Ovary (tissue), 7 donors: ENCODE measurements at regions not wholly inside any gene's neighbourhood (a gene's known extent, or its start where the extent isn't known, plus 50 kb on each side); places are given as distances from the start of the nearest gene placed in this dataset.

Experiments
- DNase-seq, 5 donors: peaks; one replicate each; pipeline ENCODE4 v3.0.0-alpha.2; 2019 to 2020
- H3K27ac ChIP-seq, 2 donors: fragments of 200-600 bp; one replicate each; pipeline versions ENCODE4 v1.5.1 to v1.8.0; 2019 to 2022
- H3K27me3 ChIP-seq: fragments of 200-600 bp; one replicate; pipeline ENCODE4 v1.8.0; 2022
- H3K36me3 ChIP-seq: fragments of 200-600 bp; sonication (generic); one replicate; pipeline ENCODE4 v1.5.1; 2019
- H3K4me1 ChIP-seq: one replicate; pipeline ENCODE4 v1.8.1; 2013; ENCODE audit warnings: mild to moderate bottlenecking, moderate library complexity; ENCODE audit not compliant: insufficient read depth
- H3K4me3 ChIP-seq: fragments of 200-600 bp; sonication (generic); one replicate; pipeline ENCODE4 v1.5.1; 2017
- H3K9me3 ChIP-seq, 2 donors: fragments of 200-600 bp in 1 of 2; sonication (generic) in 1 of 2; one replicate each; pipeline versions ENCODE4 v1.5.1 to v1.8.1; 2013 to 2019; ENCODE audit warnings: mild to moderate bottlenecking in 1 of 2, moderate library complexity in 1 of 2
- EP300 ChIP-seq: sonication (generic); formaldehyde crosslinking; IDR thresholded peaks from one replicate; pipeline ENCODE4 v1.6.1; 2017; ENCODE audit warnings: antibody characterized with exemption
- POLR2A ChIP-seq: fragments of 450-650 bp; IDR thresholded peaks from one replicate; pipeline ENCODE4 v1.6.1; 2017; ENCODE audit warnings: antibody characterized with exemption, mild to moderate bottlenecking, moderate library complexity
- WGBS, 3 donors: extraction: QIAGEN DNeasy Blood & Tissue Kit in 1 of 3; methylation state at CpG; one replicate each; pipeline versions ENCODE4 v1.1.5 to v1.1.7; 2013 to 2017; 5-methylcytosine and 5-hydroxymethylcytosine counted together
- intact Hi-C, 4 donors: fragments of 100-400 bp; cut with DNase I; formaldehyde crosslinking; loops; one replicate each; pipeline versions ENCODE4 v1.11.0 to v1.15.1; 2022 to 2023
- TF ChIP-seq, protein P1 (sequence below), 3 donors: fragments of 450-650 bp in 2 of 3; fragments of 200-600 bp in 1 of 3; IDR thresholded peaks; one replicate each; pipeline versions ENCODE4 v1.5.1 to v1.8.0; 2016 to 2022; ENCODE audit warnings: antibody characterized with exemption in 3 of 3, mild to moderate bottlenecking in 1 of 3
- donor health status: DM: no; HTN: no; CAD: no; lungs with moderate emphysema.
- donor health status: DM: no; HTN: no; CAD: no.
- donor health status: Bipolar disorder and iron deficiency.
- donor health status: DM: no; HTN: no; CAD: no.
- donor health status: DM: yes; HTN: yes; CAD: no.

DNA sequence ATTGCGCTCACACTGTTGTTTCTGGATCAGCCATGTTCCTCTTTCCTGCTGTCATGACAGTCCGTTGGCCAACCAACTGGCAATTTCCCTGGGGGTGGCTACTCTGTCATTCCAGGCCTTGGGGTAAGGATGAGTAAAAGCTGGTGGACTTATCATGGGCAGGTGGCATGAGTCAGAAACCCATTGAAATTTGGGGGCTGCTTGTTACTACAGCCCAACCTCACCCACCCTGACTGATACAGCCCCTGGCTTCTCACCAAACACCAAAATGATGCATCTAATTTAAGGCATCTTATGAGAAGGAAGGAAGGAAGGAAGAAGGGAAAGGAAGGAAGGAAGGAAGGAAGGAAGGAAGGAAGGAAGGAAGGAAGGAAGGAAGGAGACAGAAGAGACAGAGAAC, 53.9 kb upstream of the CRHR1 start:
- Histone ChIP-seq H3K4me3 (no peak overlapping the region), H3K9me3 (peaks cover 0 to 3% of the 10 kb centered on the region in 2 donors), H3K36me3 (no peaks in the 10 kb centered on the region), H3K27ac (no peak overlapping the region), H3K27me3 (no peaks in the 10 kb centered on the region), H3K4me1 (no peaks in the 10 kb centered on the region)
- TF ChIP-seq EP300 (no peak), POLR2A (no peak)
- TF ChIP-seq, protein P1, sequence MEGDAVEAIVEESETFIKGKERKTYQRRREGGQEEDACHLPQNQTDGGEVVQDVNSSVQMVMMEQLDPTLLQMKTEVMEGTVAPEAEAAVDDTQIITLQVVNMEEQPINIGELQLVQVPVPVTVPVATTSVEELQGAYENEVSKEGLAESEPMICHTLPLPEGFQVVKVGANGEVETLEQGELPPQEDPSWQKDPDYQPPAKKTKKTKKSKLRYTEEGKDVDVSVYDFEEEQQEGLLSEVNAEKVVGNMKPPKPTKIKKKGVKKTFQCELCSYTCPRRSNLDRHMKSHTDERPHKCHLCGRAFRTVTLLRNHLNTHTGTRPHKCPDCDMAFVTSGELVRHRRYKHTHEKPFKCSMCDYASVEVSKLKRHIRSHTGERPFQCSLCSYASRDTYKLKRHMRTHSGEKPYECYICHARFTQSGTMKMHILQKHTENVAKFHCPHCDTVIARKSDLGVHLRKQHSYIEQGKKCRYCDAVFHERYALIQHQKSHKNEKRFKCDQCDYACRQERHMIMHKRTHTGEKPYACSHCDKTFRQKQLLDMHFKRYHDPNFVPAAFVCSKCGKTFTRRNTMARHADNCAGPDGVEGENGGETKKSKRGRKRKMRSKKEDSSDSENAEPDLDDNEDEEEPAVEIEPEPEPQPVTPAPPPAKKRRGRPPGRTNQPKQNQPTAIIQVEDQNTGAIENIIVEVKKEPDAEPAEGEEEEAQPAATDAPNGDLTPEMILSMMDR (IDR thresholded peaks at IDR 0.05), result no peak
- no peak for DNase-seq
- WGBS, 3 donors, result 89 to 98% (median 91%) methylated on average over 2 of the region's 2 CpGs
- intact Hi-C loops, result no loop called here

DNA sequence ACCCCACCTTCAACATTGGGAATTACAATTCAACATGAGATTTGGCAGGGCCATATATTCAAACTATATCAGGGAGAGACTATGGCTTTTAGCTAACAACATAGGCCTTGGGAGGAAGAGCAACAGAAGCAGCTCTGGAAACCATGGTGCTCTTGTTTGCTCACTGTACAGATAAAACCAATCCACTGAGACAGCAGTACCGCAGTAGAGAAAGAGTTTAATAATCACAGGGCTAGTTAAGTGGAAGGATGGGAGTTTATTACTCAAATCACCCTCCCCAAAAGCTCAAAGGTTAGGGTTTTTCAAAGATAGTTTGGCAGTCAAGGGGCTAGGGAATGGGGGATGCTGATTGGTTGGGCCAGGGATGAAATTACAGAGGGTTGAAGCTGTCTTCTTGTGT, 52.7 kb upstream of the CRHR1 start:
- intact Hi-C loops, result no loop called here
- TF ChIP-seq EP300 (no peak), POLR2A (no peak)
- TF ChIP-seq, protein P1 (IDR thresholded peaks at IDR 0.05), result no peak
- no peaks in the 10 kb centered on the region for H3K27me3 ChIP-seq
- no peak overlapping the region for H3K4me3 ChIP-seq
- no peak overlapping the region for H3K27ac ChIP-seq
- no peak for DNase-seq
- H3K9me3 ChIP-seq, result peaks cover 0 to 3% of the 10 kb centered on the region in 2 donors
- 86 to 94% (median 93%) methylated on average over 1 of the region's 1 CpG for WGBS, 3 donors
- no peaks in the 10 kb centered on the region for H3K4me1 ChIP-seq
- H3K36me3 ChIP-seq, result no peaks in the 10 kb centered on the region

DNA sequence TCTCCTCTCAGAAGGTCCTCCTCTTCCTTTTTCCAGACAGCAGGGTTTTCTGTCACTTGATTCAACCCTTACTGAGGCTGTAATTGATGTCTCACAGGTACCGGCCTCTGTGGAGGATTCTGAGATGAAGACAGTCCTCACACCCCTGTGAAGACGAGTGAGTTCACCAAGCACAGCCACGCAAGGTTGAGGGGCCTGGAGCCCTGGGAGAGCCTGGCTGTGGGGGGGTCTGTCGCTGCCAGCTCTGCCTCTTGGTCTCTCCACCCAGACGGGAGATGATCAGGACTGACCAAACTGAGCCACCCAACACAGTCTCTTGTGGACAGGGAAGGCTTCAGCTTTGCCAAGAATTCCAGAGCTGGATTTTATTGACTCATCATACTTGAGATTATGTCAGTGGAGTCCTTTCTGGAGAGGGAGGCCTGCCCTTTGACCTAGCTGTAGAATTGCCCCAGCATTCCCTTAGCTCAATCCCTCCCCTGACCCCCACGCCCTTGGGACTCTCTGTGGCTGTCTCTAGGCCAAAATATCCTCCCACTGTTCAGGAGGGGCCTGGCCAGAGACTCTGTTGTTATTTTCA, 51.1 kb upstream of the CRHR1 start:
- DNase-seq, result no peak
- Histone ChIP-seq H3K9me3 (peaks cover 0 to 3% of the 10 kb centered on the region in 2 donors), H3K36me3 (no peaks in the 10 kb centered on the region), H3K4me1 (no peaks in the 10 kb centered on the region), H3K27me3 (no peaks in the 10 kb centered on the region), H3K4me3 (no peak overlapping the region), H3K27ac (no peak overlapping the region)
- intact Hi-C loops, result no loop called here
- WGBS, 3 donors, result 62 to 67% (median 62%) methylated on average over 6 of the region's 6 CpGs
- TF ChIP-seq, protein P1 (IDR thresholded peaks at IDR 0.05), result no peak
- TF ChIP-seq EP300, result no peak
- TF ChIP-seq POLR2A, result no peak

DNA sequence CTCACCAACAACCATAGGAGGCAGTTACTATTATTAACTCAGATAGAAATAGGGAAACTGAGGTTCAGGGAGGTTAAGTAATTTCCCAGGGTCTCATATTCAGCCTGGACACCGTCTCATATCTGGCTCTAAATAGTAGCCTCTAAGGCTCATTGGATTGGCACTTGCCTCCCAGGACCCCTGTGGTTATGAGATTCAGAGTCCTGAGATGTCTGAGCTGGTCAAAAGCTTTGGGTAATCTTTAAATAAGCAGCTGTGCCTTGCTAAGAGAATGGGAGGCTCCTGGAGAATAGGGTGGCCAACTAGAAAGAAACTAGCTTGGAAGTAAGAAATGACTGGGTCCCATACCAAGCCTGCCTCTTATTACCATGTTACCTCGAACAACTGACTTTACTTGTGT, 50.3 kb upstream of the CRHR1 start:
- no peak overlapping the region for H3K27ac ChIP-seq
- 30 to 38% (median 32%) methylated on average over 2 of the region's 2 CpGs for WGBS, 3 donors
- intact Hi-C loops, result no loop called here
- H3K9me3 ChIP-seq, result peaks cover 0 to 3% of the 10 kb centered on the region in 2 donors
- no peak for DNase-seq
- TF ChIP-seq, protein P1 (IDR thresholded peaks at IDR 0.05), result no peak
- TF ChIP-seq POLR2A (no peak), EP300 (no peak)
- H3K4me3 ChIP-seq, result no peak overlapping the region
- H3K27me3 ChIP-seq, result no peaks in the 10 kb centered on the region
- no peaks in the 10 kb centered on the region for H3K4me1 ChIP-seq
- no peaks in the 10 kb centered on the region for H3K36me3 ChIP-seq
